ENCODE measurements at regions not wholly inside any gene's neighbourhood (a gene's known extent, or its start where the extent isn't known, plus 50 kb on each side); places are given as distances from the start of the nearest gene placed in this dataset.

DNA sequence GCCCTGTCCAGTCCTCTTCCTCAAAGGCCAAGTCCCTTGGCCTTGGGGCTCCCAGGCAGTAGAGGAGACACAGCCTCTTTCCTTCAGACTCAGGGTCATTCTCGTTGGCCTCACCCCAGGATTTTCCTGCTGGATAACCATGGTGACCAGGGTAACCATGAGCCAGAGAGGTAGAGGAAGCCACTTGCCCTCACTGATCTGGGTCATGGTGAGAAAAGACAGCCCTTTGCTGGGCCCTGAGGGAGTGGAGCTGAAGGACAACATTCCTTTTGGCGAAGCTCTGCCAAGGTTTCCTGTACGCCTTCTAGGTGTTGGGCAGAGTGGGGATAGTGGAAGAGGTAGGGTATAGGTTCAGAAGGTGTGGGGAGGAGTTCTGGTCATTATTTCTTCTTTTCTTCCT is 53.1 kb upstream of the WNT4 start:
- H3K9ac ChIP-seq (ENCODE audit: low read depth, low read length) = no peak overlapping the region
- DNase-seq = no peak
- H2AFZ ChIP-seq (ENCODE audit: low read depth, low read length) = no peak overlapping the region
- H3K4me1 ChIP-seq (ENCODE audit: insufficient read depth, low read length) = no peaks in the 10 kb centered on the region
- no peak for ATAC-seq (ENCODE audit: insufficient read depth, low read depth)
- H3K4me2 ChIP-seq (ENCODE audit: insufficient read depth, low read length) = no peak overlapping the region
- H3K27ac ChIP-seq (ENCODE audit: low read length) = no peak overlapping the region
- no peak overlapping the region for H3K4me3 ChIP-seq (ENCODE audit: low read depth in 1 of 2, low read length in 2 of 2)
- peaks cover 3% of the 10 kb centered on the region; the same call in 1 of the 2 replicates for H4K20me1 ChIP-seq (ENCODE audit: insufficient read depth, low read length)
- peaks cover 7% of the 10 kb centered on the region for H3K27me3 ChIP-seq (ENCODE audit: insufficient read depth, low read length, poor library complexity)
- TF ChIP-seq EZH2 (IDR thresholded peaks at IDR 0.05; ENCODE audit: borderline replicate concordance, low read depth, low read length, severe bottlenecking) = no peak
- TF ChIP-seq, protein P1, sequence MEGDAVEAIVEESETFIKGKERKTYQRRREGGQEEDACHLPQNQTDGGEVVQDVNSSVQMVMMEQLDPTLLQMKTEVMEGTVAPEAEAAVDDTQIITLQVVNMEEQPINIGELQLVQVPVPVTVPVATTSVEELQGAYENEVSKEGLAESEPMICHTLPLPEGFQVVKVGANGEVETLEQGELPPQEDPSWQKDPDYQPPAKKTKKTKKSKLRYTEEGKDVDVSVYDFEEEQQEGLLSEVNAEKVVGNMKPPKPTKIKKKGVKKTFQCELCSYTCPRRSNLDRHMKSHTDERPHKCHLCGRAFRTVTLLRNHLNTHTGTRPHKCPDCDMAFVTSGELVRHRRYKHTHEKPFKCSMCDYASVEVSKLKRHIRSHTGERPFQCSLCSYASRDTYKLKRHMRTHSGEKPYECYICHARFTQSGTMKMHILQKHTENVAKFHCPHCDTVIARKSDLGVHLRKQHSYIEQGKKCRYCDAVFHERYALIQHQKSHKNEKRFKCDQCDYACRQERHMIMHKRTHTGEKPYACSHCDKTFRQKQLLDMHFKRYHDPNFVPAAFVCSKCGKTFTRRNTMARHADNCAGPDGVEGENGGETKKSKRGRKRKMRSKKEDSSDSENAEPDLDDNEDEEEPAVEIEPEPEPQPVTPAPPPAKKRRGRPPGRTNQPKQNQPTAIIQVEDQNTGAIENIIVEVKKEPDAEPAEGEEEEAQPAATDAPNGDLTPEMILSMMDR (IDR thresholded peaks at IDR 0.05; ENCODE audit: borderline replicate concordance, extremely low read depth, low read length, poor library complexity, severe bottlenecking) = no peak
- H3K79me2 ChIP-seq (ENCODE audit: insufficient read depth, low read length) = no peaks in the 10 kb centered on the region
- no peaks in the 10 kb centered on the region for H3K36me3 ChIP-seq (ENCODE audit: insufficient read depth, low read length)
- H3K9me3 ChIP-seq (ENCODE audit: insufficient read depth, low read length, severe bottlenecking) = no peaks in the 10 kb centered on the region

- H3K79me2 ChIP-seq (ENCODE audit: insufficient read depth, low read length) = no peaks in the 10 kb centered on the region
- no peak overlapping the region for H3K4me3 ChIP-seq (ENCODE audit: low read depth in 1 of 2, low read length in 2 of 2)
- H3K4me1 ChIP-seq (ENCODE audit: insufficient read depth, low read length) = no peaks in the 10 kb centered on the region
- TF ChIP-seq EZH2 (IDR thresholded peaks at IDR 0.05; ENCODE audit: borderline replicate concordance, low read depth, low read length, severe bottlenecking) = no peak
- TF ChIP-seq, protein P1 (IDR thresholded peaks at IDR 0.05; ENCODE audit: borderline replicate concordance, extremely low read depth, low read length, poor library complexity, severe bottlenecking) = no peak
- no peaks in the 10 kb centered on the region for H3K9me3 ChIP-seq (ENCODE audit: insufficient read depth, low read length, severe bottlenecking)
- no peak overlapping the region for H3K27ac ChIP-seq (ENCODE audit: low read length)
- H3K9ac ChIP-seq (ENCODE audit: low read depth, low read length) = no peak overlapping the region
- no peak overlapping the region for H2AFZ ChIP-seq (ENCODE audit: low read depth, low read length)
- no peaks in the 10 kb centered on the region for H3K36me3 ChIP-seq (ENCODE audit: insufficient read depth, low read length)
- no peak for DNase-seq
- ATAC-seq (ENCODE audit: insufficient read depth, low read depth) = no peak
- peaks cover 3% of the 10 kb centered on the region; the same call in 1 of the 2 replicates for H4K20me1 ChIP-seq (ENCODE audit: insufficient read depth, low read length)
- no peak overlapping the region for H3K4me2 ChIP-seq (ENCODE audit: insufficient read depth, low read length)
- peaks cover 7% of the 10 kb centered on the region for H3K27me3 ChIP-seq (ENCODE audit: insufficient read depth, low read length, poor library complexity)
Measured at GRCh38 chr1:22196641-22197040, 53.7 kb upstream of the WNT4 start.

GRCh38 chr1:22197644-22198043 is 54.7 kb upstream of the WNT4 start:
- H4K20me1 ChIP-seq (ENCODE audit: insufficient read depth, low read length) = peaks cover 3% of the 10 kb centered on the region; the same call in 1 of the 2 replicates
- no peak for ATAC-seq (ENCODE audit: insufficient read depth, low read depth)
- no peak overlapping the region for H3K9ac ChIP-seq (ENCODE audit: low read depth, low read length)
- H3K27me3 ChIP-seq (ENCODE audit: insufficient read depth, low read length, poor library complexity) = peaks cover 7% of the 10 kb centered on the region
- no peak overlapping the region for H3K4me3 ChIP-seq (ENCODE audit: low read depth in 1 of 2, low read length in 2 of 2)
- no peak for DNase-seq
- TF ChIP-seq, protein P1 (IDR thresholded peaks at IDR 0.05; ENCODE audit: borderline replicate concordance, extremely low read depth, low read length, poor library complexity, severe bottlenecking) = no peak
- no peak for TF ChIP-seq EZH2 (IDR thresholded peaks at IDR 0.05; ENCODE audit: borderline replicate concordance, low read depth, low read length, severe bottlenecking)
- H3K4me1 ChIP-seq (ENCODE audit: insufficient read depth, low read length) = no peaks in the 10 kb centered on the region
- H3K9me3 ChIP-seq (ENCODE audit: insufficient read depth, low read length, severe bottlenecking) = no peaks in the 10 kb centered on the region
- no peaks in the 10 kb centered on the region for H3K79me2 ChIP-seq (ENCODE audit: insufficient read depth, low read length)
- H3K36me3 ChIP-seq (ENCODE audit: insufficient read depth, low read length) = no peaks in the 10 kb centered on the region
- no peak overlapping the region for H3K4me2 ChIP-seq (ENCODE audit: insufficient read depth, low read length)
- H2AFZ ChIP-seq (ENCODE audit: low read depth, low read length) = no peak overlapping the region
- no peak overlapping the region for H3K27ac ChIP-seq (ENCODE audit: low read length)

DNA sequence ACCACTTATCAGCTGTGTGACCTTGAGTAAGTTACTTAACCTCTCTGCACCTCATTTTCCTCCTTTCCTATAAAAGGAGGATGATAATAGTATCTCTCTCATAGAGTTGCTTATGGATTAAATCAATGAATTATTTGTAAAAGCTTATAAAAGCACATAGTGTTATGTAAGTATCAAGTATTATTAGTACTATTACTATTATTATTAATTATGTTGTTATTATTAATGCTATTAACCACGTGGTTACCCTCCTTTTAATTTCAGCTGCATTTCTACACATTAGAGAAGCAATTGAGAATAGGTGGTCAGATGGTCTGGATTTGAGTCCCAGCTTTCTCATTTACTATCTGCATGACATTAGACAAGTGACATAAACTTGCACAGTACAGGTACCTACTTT is 58.1 kb upstream of the WNT4 start:
- no peak for ATAC-seq (ENCODE audit: insufficient read depth, low read depth)
- H3K36me3 ChIP-seq (ENCODE audit: insufficient read depth, low read length) = no peaks in the 10 kb centered on the region
- no peak overlapping the region for H2AFZ ChIP-seq (ENCODE audit: low read depth, low read length)
- H3K4me3 ChIP-seq (ENCODE audit: low read depth in 1 of 2, low read length in 2 of 2) = no peak overlapping the region
- no peak overlapping the region for H3K9ac ChIP-seq (ENCODE audit: low read depth, low read length)
- H3K4me2 ChIP-seq (ENCODE audit: insufficient read depth, low read length) = no peak overlapping the region
- peaks cover 3% of the 10 kb centered on the region; the same call in 1 of the 2 replicates for H4K20me1 ChIP-seq (ENCODE audit: insufficient read depth, low read length)
- H3K27ac ChIP-seq (ENCODE audit: low read length) = no peak overlapping the region
- no peaks in the 10 kb centered on the region for H3K9me3 ChIP-seq (ENCODE audit: insufficient read depth, low read length, severe bottlenecking)
- no peaks in the 10 kb centered on the region for H3K4me1 ChIP-seq (ENCODE audit: insufficient read depth, low read length)
- no peak for DNase-seq
- no peak for TF ChIP-seq EZH2 (IDR thresholded peaks at IDR 0.05; ENCODE audit: borderline replicate concordance, low read depth, low read length, severe bottlenecking)
- TF ChIP-seq, protein P1 (IDR thresholded peaks at IDR 0.05; ENCODE audit: borderline replicate concordance, extremely low read depth, low read length, poor library complexity, severe bottlenecking) = no peak
- H3K27me3 ChIP-seq (ENCODE audit: insufficient read depth, low read length, poor library complexity) = peaks cover 12% of the 10 kb centered on the region
- no peaks in the 10 kb centered on the region for H3K79me2 ChIP-seq (ENCODE audit: insufficient read depth, low read length)
